Psoas muscle (tissue), 7 donors: ENCODE measurements at regions not wholly inside any gene's neighbourhood (a gene's known extent, or its start where the extent isn't known, plus 50 kb on each side); places are given as distances from the start of the nearest gene placed in this dataset.

Experiments
- ATAC-seq, 4 donors: fragments of 200-7000 bp; cut with Tn5 transposase; one replicate each; pipeline ENCODE4 v1.9.1; 2020; ENCODE audit warnings: moderate library complexity in 3 of 4, mild to moderate bottlenecking in 2 of 4
- DNase-seq, 2 donors: peaks; one replicate each; pipeline ENCODE4 v3.0.0-alpha.2; 2020
- H3K27ac ChIP-seq: fragments of 200-600 bp; one replicate; pipeline ENCODE4 v1.8.0; 2022
- H3K27me3 ChIP-seq, 3 donors: fragments of 200-600 bp in 1 of 3; one replicate each; pipeline versions ENCODE4 v1.6.1 to v1.8.0; 2013 to 2022; ENCODE audit warnings: low read length in 2 of 3, mild to moderate bottlenecking in 2 of 3, moderate library complexity in 1 of 3; ENCODE audit not compliant: insufficient read depth in 3 of 3
- H3K36me3 ChIP-seq, 2 donors: fragments of 200-600 bp in 1 of 2; one replicate each; pipeline versions ENCODE4 v1.6.1 to v1.8.0; 2013 to 2022; ENCODE audit warnings: low read depth in 1 of 2, mild to moderate bottlenecking in 1 of 2, moderate library complexity in 1 of 2; ENCODE audit not compliant: insufficient read depth in 1 of 2
- H3K4me1 ChIP-seq: fragments of 200-600 bp; one replicate; pipeline ENCODE4 v1.8.0; 2022
- H3K4me3 ChIP-seq: fragments of 200-600 bp; one replicate; pipeline ENCODE4 v1.8.0; 2022; ENCODE audit warnings: mild to moderate bottlenecking
- H3K9me3 ChIP-seq: fragments of 200-600 bp; one replicate; pipeline ENCODE4 v1.8.0; 2022
- WGBS, 3 donors: extraction: QIAGEN DNeasy Blood & Tissue Kit; methylation state at CpG; one replicate each; pipeline versions ENCODE4 v1.1.6 to v1.1.7; 2013; 5-methylcytosine and 5-hydroxymethylcytosine counted together
- intact Hi-C, 2 donors: fragments of 100-400 bp; cut with DNase I; formaldehyde crosslinking; loops; one replicate each; pipeline versions ENCODE4 v1.11.0 to v1.14.2; 2022
- TF ChIP-seq, protein P1 (sequence below): fragments of 200-600 bp; IDR thresholded peaks from one replicate; pipeline ENCODE4 v1.8.0; 2022; ENCODE audit warnings: antibody characterized with exemption
- donor health status: healthy with polysubstance abuse.
- donor health status: DM: no; HTN: no; CAD: no; lungs with moderate emphysema.
- donor health status: Bipolar disorder and iron deficiency.
- donor health status: healthy.
- donor health status: DM: yes; HTN: yes; CAD: no.
- donor health status: DM: no; HTN: no; CAD: no.
- donor health status: DM: yes; HTN: yes; CAD: no.

DNA sequence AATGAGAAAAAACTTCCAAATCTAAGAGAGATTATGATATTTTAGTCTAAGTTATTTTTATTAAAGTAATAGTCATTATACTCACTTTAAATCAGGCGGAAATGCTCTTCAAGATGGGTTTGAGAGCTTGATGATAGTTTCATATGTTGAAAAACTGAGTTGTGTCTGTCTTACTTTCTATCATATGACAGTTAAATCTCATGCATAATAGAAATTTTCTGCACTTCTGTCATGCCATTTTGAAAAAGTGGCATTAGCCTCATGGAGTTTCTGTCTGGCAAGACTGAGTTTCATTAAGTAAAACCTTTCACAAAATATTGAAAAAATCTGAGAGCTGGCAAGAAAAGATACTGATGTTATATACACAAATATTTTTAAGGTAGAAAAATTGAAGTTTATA, 511.8 kb downstream of the EPHA3 start:
- Histone ChIP-seq H3K4me1 (no peaks in the 10 kb centered on the region), H3K27me3 (no peaks in the 10 kb centered on the region), H3K36me3 (no peaks in the 10 kb centered on the region), H3K4me3 (no peak overlapping the region), H3K27ac (no peak overlapping the region), H3K9me3 (no peaks in the 10 kb centered on the region)
- TF ChIP-seq, protein P1, sequence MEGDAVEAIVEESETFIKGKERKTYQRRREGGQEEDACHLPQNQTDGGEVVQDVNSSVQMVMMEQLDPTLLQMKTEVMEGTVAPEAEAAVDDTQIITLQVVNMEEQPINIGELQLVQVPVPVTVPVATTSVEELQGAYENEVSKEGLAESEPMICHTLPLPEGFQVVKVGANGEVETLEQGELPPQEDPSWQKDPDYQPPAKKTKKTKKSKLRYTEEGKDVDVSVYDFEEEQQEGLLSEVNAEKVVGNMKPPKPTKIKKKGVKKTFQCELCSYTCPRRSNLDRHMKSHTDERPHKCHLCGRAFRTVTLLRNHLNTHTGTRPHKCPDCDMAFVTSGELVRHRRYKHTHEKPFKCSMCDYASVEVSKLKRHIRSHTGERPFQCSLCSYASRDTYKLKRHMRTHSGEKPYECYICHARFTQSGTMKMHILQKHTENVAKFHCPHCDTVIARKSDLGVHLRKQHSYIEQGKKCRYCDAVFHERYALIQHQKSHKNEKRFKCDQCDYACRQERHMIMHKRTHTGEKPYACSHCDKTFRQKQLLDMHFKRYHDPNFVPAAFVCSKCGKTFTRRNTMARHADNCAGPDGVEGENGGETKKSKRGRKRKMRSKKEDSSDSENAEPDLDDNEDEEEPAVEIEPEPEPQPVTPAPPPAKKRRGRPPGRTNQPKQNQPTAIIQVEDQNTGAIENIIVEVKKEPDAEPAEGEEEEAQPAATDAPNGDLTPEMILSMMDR, result no peak
- no peak for ATAC-seq
- 89 to 93% (median 93%) methylated on average over 1 of the region's 1 CpG for WGBS, 3 donors
- DNase-seq, result no peak
- intact Hi-C loops, result no loop called here

DNA sequence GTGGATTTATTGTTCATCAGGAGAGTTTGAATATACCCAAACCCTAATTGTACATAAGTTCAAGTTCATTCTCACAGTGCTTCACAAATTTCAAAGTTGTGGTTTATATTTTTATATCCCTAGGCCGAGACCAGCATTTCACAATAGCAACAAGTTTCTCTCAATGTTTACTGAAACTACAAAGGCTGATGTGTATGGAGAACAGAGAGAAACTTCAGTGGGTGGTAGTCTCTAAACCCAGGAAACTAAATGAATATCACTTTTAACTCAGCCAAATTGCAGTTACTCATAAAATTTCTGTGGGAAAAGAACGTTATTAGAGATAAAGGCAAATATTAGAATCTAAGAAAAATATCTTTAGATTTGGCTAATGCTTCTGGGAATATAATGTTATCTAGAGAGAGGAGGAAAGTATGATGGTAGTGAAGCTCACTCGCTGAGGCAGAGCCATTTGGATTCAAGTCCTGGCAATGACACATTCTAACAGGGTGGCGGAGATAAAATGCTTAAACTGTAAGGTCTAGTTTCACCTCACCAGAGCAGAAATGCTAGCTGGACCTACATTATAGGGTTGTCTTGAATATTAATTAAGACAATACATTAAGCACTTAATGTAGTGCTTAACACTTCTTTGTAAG, 514.8 kb downstream of the EPHA3 start:
- TF ChIP-seq, protein P1, result no peak
- no peak for ATAC-seq

DNA sequence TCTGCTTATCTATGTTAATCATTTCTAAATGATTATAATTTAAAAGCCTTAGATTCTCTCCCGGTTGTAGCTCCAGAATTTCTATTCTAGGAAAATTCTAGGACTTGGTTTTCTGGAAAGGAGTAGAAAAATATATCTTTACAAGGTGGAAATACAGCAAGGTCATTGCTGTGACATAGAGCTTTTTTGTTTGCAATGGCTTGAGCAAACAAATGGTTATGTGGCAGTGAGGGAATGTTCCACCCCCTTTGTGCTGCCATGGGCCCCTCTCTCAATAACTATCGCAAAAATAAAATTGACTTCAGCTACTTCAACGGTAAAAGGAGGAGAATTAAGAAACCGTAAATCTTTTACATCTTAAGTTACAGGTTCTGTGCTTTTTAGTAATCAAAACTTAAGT, 517.1 kb downstream of the EPHA3 start:
- intact Hi-C loops, result no loop called here
- Histone ChIP-seq H3K27me3 (peaks cover 0 to 2% (median 0%) of the 10 kb centered on the region in 3 donors), H3K4me1 (no peaks in the 10 kb centered on the region), H3K36me3 (no peaks in the 10 kb centered on the region), H3K9me3 (no peaks in the 10 kb centered on the region), H3K27ac (no peak overlapping the region), H3K4me3 (no peak overlapping the region)
- WGBS, 3 donors, result 80 to 90% (median 87%) methylated on average over 4 of the region's 4 CpGs
- ATAC-seq, result no peak
- TF ChIP-seq, protein P1, result no peak
- no peak for DNase-seq

More for the DNA sequence above, 514.8 kb downstream of the EPHA3 start:
- Histone ChIP-seq H3K36me3 (no peaks in the 10 kb centered on the region), H3K4me1 (no peaks in the 10 kb centered on the region), H3K4me3 (no peak overlapping the region), H3K27me3 (no peaks in the 10 kb centered on the region), H3K9me3 (no peaks in the 10 kb centered on the region), H3K27ac (no peak overlapping the region)
- DNase-seq, result no peak
- 76 to 81% (median 79%) methylated on average over 4 of the region's 4 CpGs for WGBS, 3 donors
- intact Hi-C loops, result no loop called here

DNA sequence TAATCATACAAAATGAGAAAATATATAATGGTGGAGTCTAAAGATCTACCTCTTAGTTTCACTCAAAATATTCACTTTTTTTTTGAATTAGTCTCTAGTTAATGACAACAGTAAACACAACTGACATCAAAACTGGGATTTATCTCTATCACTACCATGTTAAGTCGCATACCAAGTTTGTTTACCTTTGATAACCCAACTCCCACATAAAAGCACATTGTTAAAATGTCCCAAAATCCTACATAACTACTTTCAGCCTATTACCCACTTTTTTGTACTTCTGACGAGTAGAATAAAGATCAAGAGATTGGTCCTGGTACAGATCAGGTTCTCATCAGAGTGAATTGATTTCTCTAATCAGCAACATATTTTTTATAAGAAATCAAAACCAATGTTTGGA, 518.5 kb downstream of the EPHA3 start:
- Histone ChIP-seq H3K9me3 (no peaks in the 10 kb centered on the region), H3K27me3 (peaks cover 0 to 2% (median 0%) of the 10 kb centered on the region in 3 donors), H3K36me3 (no peaks in the 10 kb centered on the region), H3K4me3 (no peak overlapping the region), H3K27ac (no peak overlapping the region), H3K4me1 (no peaks in the 10 kb centered on the region)
- whole genome bisulfite sequencing, 3 donors, result 84 to 87% (median 86%) methylated on average over 2 of the region's 2 CpGs
- ATAC-seq (no peak), DNase-seq (no peak)
- TF ChIP-seq, protein P1, result no peak
- intact Hi-C loops, result no loop called here
